IPS-NIHi11 (cell line): ENCODE measurements at regions not wholly inside any gene's neighbourhood (a gene's known extent, or its start where the extent isn't known, plus 50 kb on each side); places are given as distances from the start of the nearest gene placed in this dataset.
A peak's percentile ranks its signal among the peaks of the same experiment; 100 is the strongest.
"Not testable (repeated sequence)": the region's sequence is repeated elsewhere in the genome, so short reads cannot be mapped to it uniquely, and the experiment has no call there.

Experiments
- DNase-seq: peaks from one replicate; pipeline ENCODE4 v3.0.0; 2012; ENCODE audit warnings: mixed read lengths, low spot score

GRCh38 chr9:74333384-74334032, 163.6 kb upstream of the RORB start:
- no peak for DNase-seq

- no peak for DNase-seq
These were observed 162.9 kb upstream of the RORB start for GRCh38 chr9:74334271-74334670.

- no peak for DNase-seq
These were observed 161.0 kb upstream of the RORB start for GRCh38 chr9:74336161-74336560.

- no peak for DNase-seq
These were observed 148.4 kb upstream of the RORB start for GRCh38 chr9:74348777-74349176.

- DNase-seq = no peak
These were observed 142.0 kb upstream of the RORB start for GRCh38 chr9:74355107-74355506.

- no peak for DNase-seq
These were observed 139.6 kb upstream of the RORB start for GRCh38 chr9:74357577-74357976.

GRCh38 chr9:74358959-74359358, 138.2 kb upstream of the RORB start:
- DNase-seq = no peak

- no peak for DNase-seq
These were observed 135.6 kb upstream of the RORB start for GRCh38 chr9:74361508-74361907.

GRCh38 chr9:74362423-74362822, 134.7 kb upstream of the RORB start:
- no peak for DNase-seq

GRCh38 chr9:74366111-74366510, 131.0 kb upstream of the RORB start:
- no peak for DNase-seq

GRCh38 chr9:74369844-74370243, 127.3 kb upstream of the RORB start:
- no peak for DNase-seq

- DNase-seq = no peak
These were observed 123.8 kb upstream of the RORB start for GRCh38 chr9:74373348-74373747.

GRCh38 chr9:74379718-74380117, 117.4 kb upstream of the RORB start:
- DNase-seq = peak; percentile 72

GRCh38 chr9:74391816-74392215, 105.3 kb upstream of the RORB start:
- no peak for DNase-seq

- DNase-seq = no peak
These were observed 93.6 kb upstream of the RORB start for GRCh38 chr9:74403581-74403980.

- DNase-seq = no peak
These were observed 92.5 kb upstream of the RORB start for GRCh38 chr9:74404620-74405019.

- no peak for DNase-seq
These were observed 90.0 kb upstream of the RORB start for GRCh38 chr9:74407166-74407565.

- no peak for DNase-seq
These were observed 84.7 kb upstream of the RORB start for GRCh38 chr9:74412236-74412979.

- no peak for DNase-seq
These were observed 83.3 kb upstream of the RORB start for GRCh38 chr9:74413876-74414275.

- DNase-seq = no peak
These were observed 82.8 kb upstream of the RORB start for GRCh38 chr9:74414325-74414724.

- DNase-seq = no peak
These were observed 81.1 kb upstream of the RORB start for GRCh38 chr9:74415995-74416394.

- not testable (repeated sequence) for DNase-seq
These were observed 72.6 kb upstream of the RORB start for GRCh38 chr9:74424488-74424887.

- DNase-seq = peak; percentile 12
These were observed 65.7 kb upstream of the RORB start for GRCh38 chr9:74431467-74431866.
